Skin epidermis (tissue), 12 donors: ENCODE measurements at regions not wholly inside any gene's neighbourhood (a gene's known extent, or its start where the extent isn't known, plus 50 kb on each side); places are given as distances from the start of the nearest gene placed in this dataset.
"Not testable (repeated sequence)": the region's sequence is repeated elsewhere in the genome, so short reads cannot be mapped to it uniquely, and the experiment has no call there.

Experiments
- H3K27ac ChIP-seq, 21 experiments: fragments of 200-600 bp; sonication (generic) in 11 of 21; one replicate each; pipeline ENCODE4 v1.5.0; 2020; ENCODE audit warnings: mild to moderate bottlenecking in 3 of 21, inconsistent platforms in 2 of 21, moderate library complexity in 2 of 21
- H3K4me3 ChIP-seq, 7 experiments: fragments of 200-600 bp; sonication (generic) in 2 of 7; one replicate each; pipeline ENCODE4 v1.5.0; 2020; ENCODE audit warnings: inconsistent platforms in 2 of 7, mild to moderate bottlenecking in 2 of 7, moderate library complexity in 1 of 7

DNA sequence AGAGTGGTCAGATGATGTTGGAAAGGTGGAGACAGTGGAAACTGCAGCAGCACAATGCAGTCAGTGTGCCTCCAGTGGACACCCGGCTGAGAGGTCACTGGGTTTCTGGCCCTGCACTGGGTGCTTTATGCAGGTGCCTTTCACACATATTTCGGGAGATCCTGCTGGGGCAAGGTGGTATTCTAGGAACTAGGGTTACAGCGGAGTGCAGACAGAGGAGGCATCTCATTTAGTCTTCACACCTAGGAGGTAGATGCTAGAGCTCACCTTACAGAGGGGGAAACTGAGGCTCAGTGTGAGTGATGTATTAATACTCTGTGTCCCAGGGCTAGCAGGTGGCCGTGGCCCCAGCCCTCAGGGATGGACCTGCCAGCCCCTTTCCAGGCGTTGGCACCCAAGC, 103.9 kb upstream of the KCTD7 start:
- no peak overlapping the region for H3K4me3 ChIP-seq
- H3K27ac ChIP-seq: no peak overlapping the region

GRCh38 chr7:66526782-66527181, 101.9 kb upstream of the KCTD7 start:
- H3K4me3 ChIP-seq, H3K27ac ChIP-seq: not testable (repeated sequence)

- Histone ChIP-seq H3K4me3 (no peak overlapping the region), H3K27ac (no peak overlapping the region)
Observed at GRCh38 chr7:66528652-66529051, 100.0 kb upstream of the KCTD7 start.

DNA sequence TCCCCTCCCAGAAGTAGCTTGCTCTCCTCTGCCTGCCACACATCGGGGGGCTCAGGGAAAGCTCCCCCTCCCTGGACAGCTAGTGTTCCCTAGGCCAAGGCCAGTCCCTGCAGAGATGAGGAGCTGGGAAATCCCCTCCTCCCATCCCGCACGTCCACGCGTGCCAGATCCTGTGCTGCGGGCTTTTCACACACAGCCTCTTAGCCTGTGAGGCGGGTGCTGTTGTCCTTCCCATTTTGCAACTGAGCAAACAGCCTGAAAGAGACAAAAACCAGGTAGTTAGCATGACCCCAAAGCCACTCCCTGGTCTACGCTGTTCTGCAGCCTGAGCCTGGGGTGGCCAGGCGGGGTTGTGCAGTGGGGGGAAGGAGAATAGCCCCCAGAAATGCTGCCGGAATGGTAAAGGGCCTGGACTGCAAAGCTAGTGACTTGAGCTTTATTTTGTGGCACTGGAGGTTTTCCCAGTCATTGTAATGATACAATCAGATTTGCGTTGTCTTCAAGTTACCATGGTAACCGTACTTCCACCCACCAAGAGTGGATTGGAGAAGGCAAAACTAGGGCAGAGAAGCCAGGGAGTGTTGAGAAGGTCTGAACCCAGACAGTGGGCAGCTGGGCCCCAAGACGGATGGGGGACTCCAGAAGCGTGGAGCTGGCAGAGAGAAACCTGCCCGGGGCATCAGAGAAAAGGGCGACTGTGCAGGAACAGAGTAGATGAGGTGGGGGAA, 98.6 kb upstream of the KCTD7 start:
- Histone ChIP-seq H3K27ac (no peak overlapping the region), H3K4me3 (no peak overlapping the region)

DNA sequence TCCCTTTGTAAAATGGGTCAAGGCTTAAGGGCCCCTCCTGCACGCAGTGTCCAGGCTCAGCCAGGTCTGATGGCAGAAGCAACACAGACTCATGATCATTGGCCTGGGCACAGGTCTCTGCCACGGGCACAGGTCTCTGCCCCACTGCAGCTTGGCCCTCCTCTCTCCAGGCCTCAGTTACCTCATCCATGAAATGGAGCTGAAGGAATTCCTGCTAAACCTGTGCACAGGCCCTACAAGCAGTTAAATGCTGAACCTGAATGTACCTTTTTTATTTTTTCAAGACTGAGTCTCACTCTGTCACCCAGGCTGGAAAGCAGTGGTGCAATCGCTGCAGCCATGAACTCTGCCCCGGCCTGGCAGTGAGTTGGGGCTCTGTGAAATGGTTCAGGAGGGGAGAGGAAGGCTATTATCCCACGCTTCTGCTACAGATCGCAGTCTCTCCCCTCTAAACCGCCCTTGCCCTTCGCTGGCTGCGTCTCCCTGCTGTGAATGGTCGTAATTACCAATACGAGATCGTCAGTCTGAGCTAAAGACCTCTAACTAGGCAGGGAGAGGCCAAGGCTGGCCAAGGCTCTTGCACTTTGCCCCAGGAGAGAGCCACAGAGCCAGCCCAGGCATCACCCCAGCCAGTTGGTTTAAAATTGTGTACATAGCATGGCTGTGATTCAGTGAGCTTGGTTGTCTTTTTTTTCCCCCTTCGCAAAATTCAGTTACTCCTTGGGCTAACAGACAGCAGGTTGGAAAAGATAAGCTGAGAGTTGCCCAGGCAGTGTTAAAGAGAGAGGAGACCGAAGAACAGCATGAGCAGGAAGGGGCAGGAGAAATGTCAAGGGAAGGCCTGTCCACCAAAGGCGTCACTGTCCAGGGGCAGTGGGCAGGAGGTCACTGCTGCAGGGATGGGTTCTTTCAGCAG, 93.0 kb upstream of the KCTD7 start:
- no peak overlapping the region for H3K4me3 ChIP-seq
- no peak overlapping the region for H3K27ac ChIP-seq

GRCh38 chr7:66537380-66537779, 91.3 kb upstream of the KCTD7 start:
- Histone ChIP-seq H3K4me3 (no peak overlapping the region), H3K27ac (no peak overlapping the region)

DNA sequence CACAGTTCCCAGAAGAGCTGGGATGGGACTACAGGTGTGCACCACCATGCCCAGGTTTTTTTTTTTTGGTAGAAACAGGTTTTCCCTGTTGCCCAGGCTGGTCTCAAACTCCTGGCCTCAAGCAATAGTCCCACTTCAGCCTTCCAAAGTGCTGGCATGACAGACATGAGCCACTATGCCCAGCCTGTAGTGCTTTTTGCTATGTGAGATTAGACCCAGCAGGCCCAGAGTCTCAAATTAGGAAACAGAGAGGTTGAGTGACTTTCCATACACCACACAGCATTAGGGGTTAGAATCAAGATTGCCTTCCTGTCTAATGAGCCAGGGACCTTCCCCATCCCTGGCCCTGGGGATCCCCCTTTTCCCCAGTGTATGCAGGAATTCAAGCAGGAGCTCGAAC, 90.8 kb upstream of the KCTD7 start:
- Histone ChIP-seq H3K4me3 (no peak overlapping the region), H3K27ac (no peak overlapping the region)

GRCh38 chr7:66539264-66539623, 89.4 kb upstream of the KCTD7 start:
- Histone ChIP-seq H3K27ac (no peak overlapping the region), H3K4me3 (no peak overlapping the region)

GRCh38 chr7:66539902-66540375, 88.7 kb upstream of the KCTD7 start:
- no peak overlapping the region for H3K27ac ChIP-seq
- H3K4me3 ChIP-seq: no peak overlapping the region

GRCh38 chr7:66542049-66542448, 86.6 kb upstream of the KCTD7 start:
- no peak overlapping the region for H3K4me3 ChIP-seq
- no peak overlapping the region for H3K27ac ChIP-seq

DNA sequence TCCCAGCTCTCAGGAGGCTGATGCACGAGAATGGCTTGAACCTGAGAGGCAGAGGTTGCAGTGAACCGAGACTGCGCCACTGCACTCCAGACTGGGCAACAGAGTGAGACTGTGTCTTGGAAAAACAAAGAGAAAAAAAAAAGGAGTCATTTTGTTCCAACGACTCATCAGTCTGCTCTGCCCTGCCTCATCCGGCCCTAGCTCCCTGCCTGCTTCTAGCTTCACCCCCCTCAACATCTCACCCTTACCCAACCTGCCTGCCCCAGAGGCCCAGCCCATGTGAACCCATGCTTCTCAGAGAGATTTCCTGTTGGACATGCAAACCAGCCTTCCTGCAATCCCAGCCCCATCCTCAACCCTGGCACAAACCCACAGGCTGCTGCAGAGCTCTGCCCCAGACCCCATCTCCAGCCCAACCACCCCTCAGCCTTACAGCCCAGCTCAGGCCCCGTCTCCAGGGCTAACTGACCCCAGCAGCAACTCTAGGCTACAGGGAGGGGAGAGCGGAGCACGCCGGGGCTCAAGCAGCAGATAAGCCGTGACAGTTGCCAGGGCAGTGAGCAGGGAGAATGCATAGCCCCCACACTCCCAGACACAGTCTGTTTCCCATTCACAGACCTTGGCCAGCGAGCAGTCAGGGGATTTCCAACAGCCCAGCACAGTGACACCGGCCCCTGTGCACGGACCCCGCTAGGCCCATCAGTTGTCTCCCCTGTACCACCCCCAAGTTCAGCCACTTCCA, 86.0 kb upstream of the KCTD7 start:
- Histone ChIP-seq H3K4me3 (no peak overlapping the region), H3K27ac (no peak overlapping the region)

DNA sequence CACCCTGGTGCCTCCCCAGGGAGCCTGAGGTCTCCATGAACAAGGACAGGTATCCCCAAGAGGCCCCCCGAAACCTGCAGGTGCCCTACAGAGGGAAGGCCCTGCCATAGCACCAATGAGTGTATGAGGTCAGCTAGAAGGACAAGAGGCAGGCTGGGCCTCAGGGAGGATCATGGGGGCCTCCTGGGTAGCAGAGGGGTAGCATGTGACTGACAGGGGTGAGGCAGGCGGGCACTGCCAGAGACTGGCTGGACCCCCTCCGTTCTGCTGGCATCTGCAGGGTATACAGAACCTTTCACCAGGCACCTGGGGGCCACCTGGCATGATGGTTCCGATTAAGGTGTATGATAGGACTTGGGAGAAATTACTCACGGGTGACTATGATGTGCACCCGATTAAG, 79.2 kb upstream of the KCTD7 start:
- no peak overlapping the region for H3K4me3 ChIP-seq
- no peak overlapping the region for H3K27ac ChIP-seq

GRCh38 chr7:66553001-66553400, 75.7 kb upstream of the KCTD7 start:
- no peak overlapping the region for H3K4me3 ChIP-seq
- H3K27ac ChIP-seq: peak overlapping the region in 9 of 21 experiments; percentile 11 to 70 (median 38)

GRCh38 chr7:66553675-66554074, 75.0 kb upstream of the KCTD7 start:
- H3K27ac ChIP-seq: peak overlapping the region in 2 of 21 experiments; percentile 6 to 17

DNA sequence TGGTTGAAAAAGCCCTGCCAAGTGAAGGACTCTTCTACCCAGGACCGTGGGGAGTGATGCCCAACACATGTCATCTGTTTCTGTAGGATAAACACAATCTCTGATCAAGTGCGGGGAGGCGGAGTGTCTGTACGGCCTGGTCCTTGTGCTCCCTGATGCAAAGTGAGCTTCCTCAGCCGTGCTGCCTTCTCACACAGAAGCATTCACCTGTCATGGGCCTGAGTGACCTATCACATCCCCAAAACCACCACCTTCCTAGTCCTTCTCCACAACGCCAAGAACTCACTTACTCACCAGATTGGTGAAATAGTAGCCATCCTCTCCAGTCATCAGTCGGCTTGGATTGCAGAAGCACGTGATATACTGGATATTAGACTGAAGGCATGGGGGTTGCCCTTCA, 74.4 kb upstream of the KCTD7 start:
- H3K4me3 ChIP-seq: not testable (repeated sequence)
- H3K27ac ChIP-seq: peak overlapping the region in 3 of 21 experiments; percentile 17 to 35 (median 26)

More at GRCh38 chr7:66553675-66554074, 75.0 kb upstream of the KCTD7 start:
- not testable (repeated sequence) for H3K4me3 ChIP-seq

GRCh38 chr7:66554842-66555430, 73.7 kb upstream of the KCTD7 start:
- not testable (repeated sequence) for H3K4me3 ChIP-seq
- peak overlapping the region in 3 of 21 experiments; percentile 25 to 43 (median 26) for H3K27ac ChIP-seq

DNA sequence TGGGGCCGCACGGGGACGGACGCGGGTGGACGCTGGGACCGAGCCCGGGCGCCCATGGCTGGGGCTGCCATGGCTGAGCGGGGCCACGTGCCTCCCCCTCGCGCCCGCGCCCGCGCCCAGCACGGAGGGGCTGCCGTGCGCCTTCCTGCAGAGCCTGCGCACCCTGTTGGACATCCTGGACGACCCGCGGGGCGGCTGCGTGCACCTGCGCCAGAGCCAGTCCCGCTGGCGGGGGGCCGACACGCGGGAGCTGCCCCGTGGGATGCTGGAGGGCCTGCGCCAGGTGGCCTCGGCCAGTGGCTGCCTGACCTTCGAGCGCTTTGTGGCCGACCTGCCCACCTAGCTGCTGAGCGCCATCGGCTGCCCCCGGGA, 72.5 kb upstream of the KCTD7 start:
- H3K27ac ChIP-seq: no peak overlapping the region

DNA sequence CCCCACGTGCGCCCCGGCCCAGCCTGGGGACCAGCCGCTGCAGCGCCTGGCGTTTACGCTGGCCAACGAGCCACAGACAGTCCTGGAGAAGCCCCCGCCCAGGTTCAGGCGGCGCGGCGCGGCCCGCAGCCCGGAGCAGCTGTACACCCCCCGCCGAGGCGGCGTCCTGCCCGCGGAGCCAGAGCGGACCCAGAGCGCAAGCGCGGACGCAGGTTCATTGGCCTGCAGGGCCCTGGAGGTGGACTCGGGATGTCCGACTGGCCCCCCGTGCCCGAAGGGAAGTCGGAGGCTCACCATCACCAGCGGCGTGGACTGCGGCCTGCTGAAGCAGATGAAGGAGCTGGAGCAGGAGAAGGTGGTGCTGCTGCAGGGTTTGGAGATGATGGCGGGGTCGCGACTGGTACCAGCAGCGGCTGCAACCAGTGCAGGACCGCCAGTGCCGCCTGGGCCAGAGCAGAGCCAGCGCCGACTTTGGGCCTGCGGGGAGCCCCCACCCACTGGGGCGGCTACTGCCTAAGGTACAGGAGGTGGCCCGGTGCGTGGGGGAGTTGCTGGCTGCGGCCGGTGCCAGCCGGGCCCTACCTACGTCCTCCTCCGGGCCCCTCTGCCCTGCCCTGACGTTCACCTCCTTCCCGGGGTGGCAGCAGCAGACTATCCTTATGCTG, 72.0 kb upstream of the KCTD7 start:
- no peak overlapping the region for H3K27ac ChIP-seq
- H3K4me3 ChIP-seq: no peak overlapping the region

More for the DNA sequence above, 72.5 kb upstream of the KCTD7 start:
- H3K4me3 ChIP-seq: no peak overlapping the region
